Endodermal cell (in vitro differentiated cells): ENCODE measurements at regions not wholly inside any gene's neighbourhood (a gene's known extent, or its start where the extent isn't known, plus 50 kb on each side); places are given as distances from the start of the nearest gene placed in this dataset.

ENCODE experiments used
- DNase-seq: peaks from one replicate; pipeline ENCODE4 v3.0.0-alpha.2; 2017
- H3K27ac ChIP-seq: 2 replicates; pipeline ENCODE4 v1.5.1; 2013; ENCODE audit warnings: mild to moderate bottlenecking, low read depth, low read length, moderate library complexity
- H3K27me3 ChIP-seq: 2 replicates; pipeline ENCODE4 v1.6.1; 2013; ENCODE audit warnings: mild to moderate bottlenecking, low read length, moderate library complexity; ENCODE audit not compliant: insufficient read depth, control insufficient read depth, poor library complexity, severe bottlenecking
- H3K36me3 ChIP-seq: 2 replicates; pipeline ENCODE4 v1.7.0; 2013; ENCODE audit warnings: mild to moderate bottlenecking, low read length, moderate library complexity; ENCODE audit not compliant: control insufficient read depth, insufficient read depth
- H3K4me1 ChIP-seq: one replicate; pipeline ENCODE4 v1.7.0; 2013; ENCODE audit warnings: low read length; ENCODE audit not compliant: control insufficient read depth, insufficient read depth
- H3K4me3 ChIP-seq: 2 replicates; pipeline ENCODE4 v1.5.1; 2013; ENCODE audit warnings: mild to moderate bottlenecking, low read length, moderate library complexity
- H3K9ac ChIP-seq: 2 replicates; pipeline ENCODE4 v1.6.1; 2013; ENCODE audit warnings: mild to moderate bottlenecking, low read length, moderate library complexity; ENCODE audit not compliant: poor library complexity, severe bottlenecking; ENCODE audit errors: extremely low read depth
- H3K9me3 ChIP-seq: 2 replicates; pipeline ENCODE4 v1.6.1; 2013; ENCODE audit warnings: mild to moderate bottlenecking, low read length, moderate library complexity; ENCODE audit not compliant: control insufficient read depth
- H3K27ac Mint-ChIP-seq: 2 replicates; pipeline ENCODE4 v1.8.0; 2020; ENCODE audit warnings: mixed read lengths
- H3K27me3 Mint-ChIP-seq: 2 replicates; pipeline ENCODE4 v1.8.0; 2021; ENCODE audit warnings: mild to moderate bottlenecking, mixed read lengths; ENCODE audit not compliant: insufficient read depth
- H3K36me3 Mint-ChIP-seq: 2 replicates; pipeline ENCODE4 v1.8.0; 2020; ENCODE audit warnings: low read depth, mixed read lengths
- H3K4me1 Mint-ChIP-seq: 2 replicates; pipeline ENCODE4 v1.8.0; 2020; ENCODE audit warnings: mixed read lengths
- H3K4me3 Mint-ChIP-seq: 2 replicates; pipeline ENCODE4 v1.8.0; 2020; ENCODE audit warnings: mild to moderate bottlenecking, moderate library complexity, mixed read lengths
- H3K9me3 Mint-ChIP-seq: 2 replicates; pipeline ENCODE4 v1.8.0; 2020; ENCODE audit warnings: mild to moderate bottlenecking, mixed read lengths
- CTCF ChIP-seq: fragments of 200-600 bp; sonication (generic); conservative IDR thresholded peaks from 2 replicates; pipeline ENCODE4 v1.5.0; 2021; ENCODE audit warnings: antibody characterized with exemption, mild to moderate bottlenecking
- WGBS, 2 experiments: methylation state at CpG; one replicate each; pipeline versions ENCODE4 v1.1.5 to v1.1.7; 2013; ENCODE audit warnings: missing lambda C conversion rate in 2 of 2, mixed read lengths in 1 of 2; ENCODE audit not compliant: insufficient coverage in 1 of 2, insufficient read length in 1 of 2; 5-methylcytosine and 5-hydroxymethylcytosine counted together

DNA sequence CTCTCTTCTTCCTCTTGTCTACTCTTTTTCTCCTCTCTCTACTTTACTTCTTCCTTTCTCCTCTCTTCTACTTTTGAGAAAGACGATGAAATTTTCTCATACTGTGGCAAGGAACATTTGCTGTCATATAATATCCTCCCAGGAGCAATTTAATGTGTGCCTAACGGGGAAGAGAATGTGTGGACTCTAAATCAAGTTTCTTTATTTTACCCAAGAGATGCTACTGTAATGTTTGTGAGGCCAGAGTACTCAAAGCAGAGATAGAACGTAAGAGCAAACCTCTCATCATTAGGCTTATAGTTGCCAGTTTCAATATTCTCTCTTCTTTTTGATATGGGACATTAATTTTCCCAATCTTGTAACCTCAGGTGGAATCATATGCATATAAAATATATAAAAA is 801.4 kb downstream of the BCKDHB start:
- Mint-ChIP-seq H3K27ac (no peak overlapping the region), H3K36me3 (no peaks in the 10 kb centered on the region), H3K27me3 (no peaks in the 10 kb centered on the region), H3K4me3 (no peak overlapping the region), H3K9me3 (peaks cover 4% of the 10 kb centered on the region), H3K4me1 (peaks cover 2% of the 10 kb centered on the region)
- Histone ChIP-seq H3K36me3 (no peaks in the 10 kb centered on the region), H3K27me3 (no peaks in the 10 kb centered on the region), H3K9ac (no peak overlapping the region), H3K4me3 (no peak overlapping the region), H3K9me3 (no peaks in the 10 kb centered on the region), H3K4me1 (peaks cover under 1% of the 10 kb centered on the region), H3K27ac (no peak overlapping the region)
- no peak for DNase-seq
- no peak for TF ChIP-seq CTCF
- 90 to 95% methylated on average over 3 of the region's 3 CpGs for WGBS, 2 experiments

- Histone ChIP-seq H3K4me1 (peaks cover 5% of the 10 kb centered on the region), H3K27me3 (no peaks in the 10 kb centered on the region), H3K4me3 (no peak overlapping the region), H3K9ac (no peak overlapping the region), H3K9me3 (peaks cover 27% of the 10 kb centered on the region), H3K27ac (no peak overlapping the region), H3K36me3 (no peaks in the 10 kb centered on the region)
- TF ChIP-seq CTCF: no peak
- Mint-ChIP-seq H3K4me1 (peaks cover 3% of the 10 kb centered on the region), H3K27ac (no peak overlapping the region), H3K9me3 (peaks cover 14% of the 10 kb centered on the region), H3K36me3 (no peaks in the 10 kb centered on the region), H3K4me3 (no peak overlapping the region), H3K27me3 (no peaks in the 10 kb centered on the region)
- DNase-seq: no peak
Measured at GRCh38 chr6:80903711-80904110, 797.2 kb downstream of the BCKDHB start.

- Mint-ChIP-seq H3K36me3 (no peaks in the 10 kb centered on the region), H3K27me3 (no peaks in the 10 kb centered on the region)
Measured at GRCh38 chr6:80886475-80886874, 780.0 kb downstream of the BCKDHB start.

More at GRCh38 chr6:80886475-80886874, 780.0 kb downstream of the BCKDHB start:
- Histone ChIP-seq H3K9ac (no peak overlapping the region), H3K4me3 (no peak overlapping the region), H3K4me1 (no peaks in the 10 kb centered on the region), H3K9me3 (no peaks in the 10 kb centered on the region), H3K27ac (no peak overlapping the region), H3K27me3 (no peaks in the 10 kb centered on the region), H3K36me3 (no peaks in the 10 kb centered on the region)
- DNase-seq: no peak
- TF ChIP-seq CTCF: no peak
- WGBS, 2 experiments: 97% methylated on average over 2 of the region's 2 CpGs; no CpG with 5 or more reads in 1 of the 2 experiments
- Mint-ChIP-seq H3K9me3 (no peaks in the 10 kb centered on the region), H3K4me1 (no peaks in the 10 kb centered on the region), H3K27ac (no peak overlapping the region), H3K4me3 (no peak overlapping the region)
